Activated CD8-positive, alpha-beta T cell treated with anti-CD3 and anti-CD28 coated beads for 36 hours (primary cell): ENCODE measurements at regions not wholly inside any gene's neighbourhood (a gene's known extent, or its start where the extent isn't known, plus 50 kb on each side); places are given as distances from the start of the nearest gene placed in this dataset.

Experiments
- ATAC-seq: fragments of 200-7000 bp; cut with Tn5 transposase; one replicate; pipeline ENCODE4 v1.10.0; 2021; ENCODE audit warnings: mild to moderate bottlenecking, moderate library complexity
- CTCF ChIA-PET: fragments of 350-600 bp; sonication (Branson Sonifier 250); formaldehyde crosslinking; loops from one replicate; lab custom pipeline; 2021; ENCODE audit warnings: antibody characterized with exemption; lab: Charles Lee
- POLR2A ChIA-PET: fragments of 350-600 bp; sonication (Branson Sonifier 250); formaldehyde crosslinking; loops from one replicate; lab custom pipeline; 2021; ENCODE audit warnings: antibody characterized with exemption; lab: Charles Lee
- DNase-seq: peaks from one replicate; pipeline ENCODE4 v3.0.0-alpha.2; 2020
- H3K27ac Mint-ChIP-seq: one replicate; pipeline ENCODE4 v1.8.0; 2021; ENCODE audit warnings: mild to moderate bottlenecking, mixed read lengths
- H3K27me3 Mint-ChIP-seq: one replicate; pipeline ENCODE4 v1.8.0; 2021; ENCODE audit warnings: mixed read lengths
- H3K36me3 Mint-ChIP-seq: one replicate; pipeline ENCODE4 v1.8.0; 2021; ENCODE audit warnings: low read depth, mixed read lengths
- H3K4me1 Mint-ChIP-seq: one replicate; pipeline ENCODE4 v1.8.0; 2021; ENCODE audit warnings: low read depth, mixed read lengths
- H3K4me3 Mint-ChIP-seq: one replicate; pipeline ENCODE4 v1.8.0; 2021; ENCODE audit warnings: mild to moderate bottlenecking, moderate library complexity, mixed read lengths
- H3K9me3 Mint-ChIP-seq: one replicate; pipeline ENCODE4 v1.8.0; 2021; ENCODE audit warnings: mixed read lengths
- intact Hi-C: fragments of 100-400 bp; cut with micrococcal nuclease; formaldehyde crosslinking; loops from one replicate; pipeline ENCODE4 v1.10.0; 2022
- TF ChIP-seq, protein P1 (sequence below): fragments of 200-600 bp; IDR thresholded peaks from one replicate; pipeline ENCODE4 v1.8.0; 2022; ENCODE audit warnings: antibody characterized with exemption, mild to moderate bottlenecking

GRCh38 chr18:29078273-29078672 is 901.3 kb upstream of the CDH2 start:
- Mint-ChIP-seq H3K4me3 (no peak overlapping the region), H3K27ac (no peak overlapping the region), H3K4me1 (no peaks in the 10 kb centered on the region), H3K27me3 (no peaks in the 10 kb centered on the region), H3K9me3 (peaks cover 8% of the 10 kb centered on the region), H3K36me3 (no peaks in the 10 kb centered on the region)
- intact Hi-C loops, result no loop called here
- CTCF ChIA-PET, result no interaction called here
- ATAC-seq (no peak), DNase-seq (no peak)
- TF ChIP-seq, protein P1, sequence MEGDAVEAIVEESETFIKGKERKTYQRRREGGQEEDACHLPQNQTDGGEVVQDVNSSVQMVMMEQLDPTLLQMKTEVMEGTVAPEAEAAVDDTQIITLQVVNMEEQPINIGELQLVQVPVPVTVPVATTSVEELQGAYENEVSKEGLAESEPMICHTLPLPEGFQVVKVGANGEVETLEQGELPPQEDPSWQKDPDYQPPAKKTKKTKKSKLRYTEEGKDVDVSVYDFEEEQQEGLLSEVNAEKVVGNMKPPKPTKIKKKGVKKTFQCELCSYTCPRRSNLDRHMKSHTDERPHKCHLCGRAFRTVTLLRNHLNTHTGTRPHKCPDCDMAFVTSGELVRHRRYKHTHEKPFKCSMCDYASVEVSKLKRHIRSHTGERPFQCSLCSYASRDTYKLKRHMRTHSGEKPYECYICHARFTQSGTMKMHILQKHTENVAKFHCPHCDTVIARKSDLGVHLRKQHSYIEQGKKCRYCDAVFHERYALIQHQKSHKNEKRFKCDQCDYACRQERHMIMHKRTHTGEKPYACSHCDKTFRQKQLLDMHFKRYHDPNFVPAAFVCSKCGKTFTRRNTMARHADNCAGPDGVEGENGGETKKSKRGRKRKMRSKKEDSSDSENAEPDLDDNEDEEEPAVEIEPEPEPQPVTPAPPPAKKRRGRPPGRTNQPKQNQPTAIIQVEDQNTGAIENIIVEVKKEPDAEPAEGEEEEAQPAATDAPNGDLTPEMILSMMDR, result no peak
- POLR2A ChIA-PET, result no interaction called here

GRCh38 chr18:29077344-29077743 is 900.4 kb upstream of the CDH2 start:
- Mint-ChIP-seq H3K4me3 (no peak overlapping the region), H3K27ac (no peak overlapping the region), H3K9me3 (peaks cover 8% of the 10 kb centered on the region), H3K4me1 (no peaks in the 10 kb centered on the region), H3K27me3 (no peaks in the 10 kb centered on the region), H3K36me3 (no peaks in the 10 kb centered on the region)
- TF ChIP-seq, protein P1, result no peak
- ChIA-PET CTCF (no interaction called here), POLR2A (no interaction called here)
- DNase-seq, result no peak
- no peak for ATAC-seq
- intact Hi-C loops, result no loop called here

DNA sequence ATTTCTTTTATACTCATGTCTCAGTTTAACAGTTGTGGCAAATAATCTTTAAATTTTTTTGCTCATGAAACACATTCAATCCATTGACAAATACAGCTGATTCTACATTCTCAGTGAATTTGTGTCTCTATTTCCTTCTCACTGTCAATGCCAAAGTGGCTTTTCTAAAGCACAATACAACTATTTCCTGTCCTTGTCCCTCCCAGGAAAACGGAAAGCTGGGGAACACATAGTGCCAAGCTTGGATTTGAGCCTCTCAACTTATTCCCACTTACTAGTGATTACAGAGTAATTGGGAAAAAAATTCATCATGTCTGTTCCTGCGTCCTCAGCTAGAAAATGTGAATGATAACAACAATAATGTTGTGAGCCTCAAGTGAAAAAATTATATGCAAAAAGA is 899.7 kb upstream of the CDH2 start:
- no peak for ATAC-seq
- Mint-ChIP-seq H3K27ac (no peak overlapping the region), H3K27me3 (no peaks in the 10 kb centered on the region), H3K36me3 (no peaks in the 10 kb centered on the region), H3K4me3 (no peak overlapping the region), H3K9me3 (peaks cover 6% of the 10 kb centered on the region), H3K4me1 (no peaks in the 10 kb centered on the region)
- intact Hi-C loops, result no loop called here
- POLR2A ChIA-PET, result no interaction called here
- CTCF ChIA-PET, result no interaction called here
- TF ChIP-seq, protein P1, result no peak
- no peak for DNase-seq

- Mint-ChIP-seq H3K4me3 (no peak overlapping the region), H3K27me3 (no peaks in the 10 kb centered on the region), H3K27ac (no peak overlapping the region), H3K4me1 (no peaks in the 10 kb centered on the region), H3K9me3 (peaks cover 6% of the 10 kb centered on the region), H3K36me3 (no peaks in the 10 kb centered on the region)
- ChIA-PET POLR2A (no interaction called here), CTCF (no interaction called here)
- ATAC-seq (no peak), DNase-seq (no peak)
- intact Hi-C loops, result no loop called here
- TF ChIP-seq, protein P1, result no peak
Measured at GRCh38 chr18:29074147-29074546, 897.2 kb upstream of the CDH2 start.

DNA sequence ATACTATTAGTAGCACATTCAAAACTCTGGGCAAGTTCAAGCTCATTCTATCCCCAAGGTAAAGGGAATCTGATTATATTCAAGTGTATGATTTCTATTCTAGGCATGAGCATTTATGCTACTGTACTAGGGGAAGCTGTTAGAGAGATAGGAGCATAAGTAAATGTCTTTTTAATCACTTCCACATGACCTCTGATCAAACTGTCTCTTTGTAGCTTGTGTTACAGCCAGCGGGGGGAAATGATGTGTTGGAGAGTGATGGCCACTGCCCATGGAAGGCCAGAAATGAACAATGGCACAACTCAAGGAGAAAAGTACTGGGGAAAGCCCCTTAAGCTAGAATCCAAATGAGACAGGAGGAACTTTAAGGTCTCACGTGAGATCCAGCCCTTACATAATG is 894.9 kb upstream of the CDH2 start:
- Mint-ChIP-seq H3K4me1 (no peaks in the 10 kb centered on the region), H3K9me3 (peaks cover 3% of the 10 kb centered on the region), H3K27me3 (no peaks in the 10 kb centered on the region), H3K27ac (no peak overlapping the region), H3K4me3 (no peak overlapping the region), H3K36me3 (no peaks in the 10 kb centered on the region)
- ATAC-seq (no peak), DNase-seq (no peak)
- intact Hi-C loops, result no loop called here
- ChIA-PET CTCF (no interaction called here), POLR2A (no interaction called here)
- TF ChIP-seq, protein P1, result no peak
